CD8-positive, alpha-beta memory T cell (primary cell): ENCODE measurements at regions not wholly inside any gene's neighbourhood (a gene's known extent, or its start where the extent isn't known, plus 50 kb on each side); places are given as distances from the start of the nearest gene placed in this dataset.

Experiments
- CTCF ChIA-PET: fragments of 350-600 bp; sonication (Branson Sonifier 250); formaldehyde crosslinking; loops from one replicate; lab custom pipeline; 2021; ENCODE audit warnings: antibody characterized with exemption; lab: Charles Lee
- POLR2A ChIA-PET: fragments of 350-600 bp; sonication (Branson Sonifier 250); formaldehyde crosslinking; loops from one replicate; lab custom pipeline; 2021; ENCODE audit warnings: antibody characterized with exemption; lab: Charles Lee
- DNase-seq, 5 donors: peaks; one replicate each; pipeline versions ENCODE4 v3.0.0 to v3.0.0-alpha.2; 2020 to 2022; ENCODE audit warnings: mixed read lengths in 1 of 5
- H3K27ac ChIP-seq: one replicate; pipeline ENCODE4 v1.7.0; 2013; ENCODE audit warnings: low read depth, mild to moderate bottlenecking, low read length, moderate library complexity
- H3K27me3 ChIP-seq: 2 replicates; pipeline ENCODE4 v1.7.0; 2013; ENCODE audit warnings: low read length, mild to moderate bottlenecking; ENCODE audit not compliant: insufficient read depth, poor library complexity, severe bottlenecking
- H3K36me3 ChIP-seq: 2 replicates; pipeline ENCODE4 v1.7.0; 2013; ENCODE audit warnings: mild to moderate bottlenecking, low read length, moderate library complexity; ENCODE audit not compliant: insufficient read depth
- H3K4me1 ChIP-seq: 2 replicates; pipeline ENCODE4 v1.7.0; 2013; ENCODE audit warnings: mild to moderate bottlenecking, low read length, moderate library complexity; ENCODE audit not compliant: insufficient read depth
- H3K4me3 ChIP-seq: 2 replicates; pipeline ENCODE4 v1.7.0; 2013; ENCODE audit warnings: mild to moderate bottlenecking, low read length
- H3K9me3 ChIP-seq: 2 replicates; pipeline ENCODE4 v1.7.0; 2013; ENCODE audit warnings: mild to moderate bottlenecking, low read length
- H3K27ac Mint-ChIP-seq, 8 donors: one replicate each; pipeline ENCODE4 v1.8.0; 2020 to 2021; ENCODE audit warnings: mixed read lengths in 8 of 8, mild to moderate bottlenecking in 6 of 8, inconsistent platforms in 3 of 8, moderate library complexity in 3 of 8
- H3K27me3 Mint-ChIP-seq, 2 donors: one replicate each; pipeline ENCODE4 v1.8.0; 2020 to 2021; ENCODE audit warnings: mixed read lengths in 2 of 2, mild to moderate bottlenecking in 1 of 2, moderate library complexity in 1 of 2
- H3K36me3 Mint-ChIP-seq, 3 donors: one replicate each; pipeline ENCODE4 v1.8.0; 2020 to 2021; ENCODE audit warnings: mixed read lengths in 3 of 3, inconsistent platforms in 1 of 3, mild to moderate bottlenecking in 1 of 3
- H3K4me1 Mint-ChIP-seq, 3 donors: one replicate each; pipeline ENCODE4 v1.8.0; 2020 to 2021; ENCODE audit warnings: mixed read lengths in 3 of 3, inconsistent platforms in 1 of 3, mild to moderate bottlenecking in 1 of 3
- H3K4me3 Mint-ChIP-seq, 7 donors: one replicate each; pipeline ENCODE4 v1.8.0; 2020 to 2021; ENCODE audit warnings: mixed read lengths in 7 of 7, mild to moderate bottlenecking in 6 of 7, moderate library complexity in 4 of 7, inconsistent platforms in 2 of 7
- H3K9me3 Mint-ChIP-seq, 5 donors: one replicate each; pipeline ENCODE4 v1.8.0; 2020 to 2022; ENCODE audit warnings: mixed read lengths in 5 of 5, mild to moderate bottlenecking in 3 of 5, moderate library complexity in 2 of 5, inconsistent platforms in 1 of 5

DNA sequence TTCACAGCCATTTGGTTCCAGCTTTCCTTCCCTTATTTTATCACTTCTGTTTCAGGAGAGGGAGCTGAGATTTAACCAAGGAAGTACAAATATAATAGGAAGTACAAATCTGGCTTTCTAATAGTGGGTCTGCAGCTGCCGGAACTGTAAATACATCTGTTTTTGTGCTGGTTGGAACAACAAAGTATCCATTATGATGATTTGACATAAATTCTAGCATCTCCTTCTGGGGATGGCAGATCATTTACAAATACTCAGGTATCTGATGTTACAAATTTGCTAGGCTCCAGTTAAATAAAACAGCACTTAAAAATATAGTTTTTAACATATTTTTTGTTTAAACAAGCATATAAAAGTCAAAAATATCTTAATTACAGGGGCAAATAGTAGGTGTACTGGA, 131.3 kb upstream of the SMIM21 start:
- Histone ChIP-seq H3K27me3 (no peaks in the 10 kb centered on the region), H3K4me1 (no peaks in the 10 kb centered on the region), H3K9me3 (no peaks in the 10 kb centered on the region), H3K27ac (no peak overlapping the region), H3K4me3 (no peak overlapping the region), H3K36me3 (no peaks in the 10 kb centered on the region)
- Mint-ChIP-seq H3K36me3 (no peaks in the 10 kb centered on the region), H3K4me1 (no peaks in the 10 kb centered on the region), H3K9me3 (no peaks in the 10 kb centered on the region), H3K27me3 (peaks cover 0 to 5% of the 10 kb centered on the region in 2 donors), H3K4me3 (no peak overlapping the region), H3K27ac (no peak overlapping the region)
- ChIA-PET CTCF (no interaction called here), POLR2A (no interaction called here)
- no peak for DNase-seq

DNA sequence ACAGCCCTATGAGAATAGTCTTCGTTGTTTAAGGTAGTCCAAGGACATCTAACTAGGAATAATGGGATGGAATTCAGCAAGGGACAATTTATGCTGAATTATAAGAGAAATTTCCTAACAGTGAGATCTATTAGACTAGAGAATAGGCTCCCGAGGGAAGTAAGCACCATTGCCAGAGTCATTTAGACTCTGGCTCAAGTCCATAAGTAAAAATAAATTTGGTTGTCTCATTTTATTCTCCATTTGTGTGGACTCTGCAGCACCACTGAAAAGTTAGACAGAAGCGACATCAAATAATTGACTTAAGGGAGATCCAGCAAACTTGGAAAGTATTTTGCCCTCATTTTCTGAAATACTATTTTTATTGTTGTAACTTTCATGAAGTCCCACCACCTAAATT, 129.3 kb upstream of the SMIM21 start:
- Histone ChIP-seq H3K36me3 (no peaks in the 10 kb centered on the region), H3K4me3 (no peak overlapping the region), H3K4me1 (no peaks in the 10 kb centered on the region), H3K9me3 (no peaks in the 10 kb centered on the region), H3K27ac (no peak overlapping the region), H3K27me3 (no peaks in the 10 kb centered on the region)
- H3K4me1 Mint-ChIP-seq: no peaks in the 10 kb centered on the region
- no peaks in the 10 kb centered on the region for H3K9me3 Mint-ChIP-seq
- CTCF ChIA-PET: no interaction called here
- H3K4me3 Mint-ChIP-seq: no peak overlapping the region
- H3K27ac Mint-ChIP-seq: no peak overlapping the region
- POLR2A ChIA-PET: no interaction called here
- H3K36me3 Mint-ChIP-seq: no peaks in the 10 kb centered on the region
- peaks cover 3 to 5% of the 10 kb centered on the region in 2 donors for H3K27me3 Mint-ChIP-seq
- DNase-seq: no peak

DNA sequence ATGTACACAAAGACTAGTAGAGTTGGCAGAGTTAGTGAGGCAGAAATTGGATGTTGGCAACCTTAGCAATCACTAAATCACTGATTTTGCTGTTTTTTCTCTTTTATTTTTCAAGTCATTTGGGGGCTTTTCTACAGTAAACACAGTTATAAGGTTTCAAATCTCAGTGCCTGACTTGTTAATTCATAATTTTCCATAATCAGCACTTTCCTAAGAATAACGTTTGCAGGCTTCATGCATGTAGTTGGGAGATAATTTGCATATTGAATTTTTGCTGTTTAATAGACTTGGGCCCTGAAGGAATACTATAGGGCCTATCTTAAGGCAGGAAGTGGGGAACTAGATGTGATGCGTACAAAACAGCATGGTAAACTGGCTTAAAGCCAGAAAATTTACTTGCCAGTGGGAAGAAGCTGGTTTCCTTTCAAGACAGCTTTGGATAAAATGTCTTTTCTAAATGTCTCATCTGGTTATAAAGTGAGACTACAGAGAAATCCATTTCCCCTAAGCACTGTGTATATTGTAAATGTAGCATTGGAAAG, 127.2 kb upstream of the SMIM21 start:
- Histone ChIP-seq H3K27me3 (no peaks in the 10 kb centered on the region), H3K9me3 (no peaks in the 10 kb centered on the region), H3K4me1 (no peaks in the 10 kb centered on the region), H3K36me3 (no peaks in the 10 kb centered on the region), H3K27ac (no peak overlapping the region), H3K4me3 (no peak overlapping the region)
- Mint-ChIP-seq H3K36me3 (no peaks in the 10 kb centered on the region), H3K9me3 (no peaks in the 10 kb centered on the region), H3K27me3 (peaks cover 10 to 16% of the 10 kb centered on the region in 2 donors), H3K4me3 (no peak overlapping the region), H3K4me1 (no peaks in the 10 kb centered on the region), H3K27ac (no peak overlapping the region)
- CTCF ChIA-PET: no interaction called here
- POLR2A ChIA-PET: no interaction called here
- DNase-seq: no peak

DNA sequence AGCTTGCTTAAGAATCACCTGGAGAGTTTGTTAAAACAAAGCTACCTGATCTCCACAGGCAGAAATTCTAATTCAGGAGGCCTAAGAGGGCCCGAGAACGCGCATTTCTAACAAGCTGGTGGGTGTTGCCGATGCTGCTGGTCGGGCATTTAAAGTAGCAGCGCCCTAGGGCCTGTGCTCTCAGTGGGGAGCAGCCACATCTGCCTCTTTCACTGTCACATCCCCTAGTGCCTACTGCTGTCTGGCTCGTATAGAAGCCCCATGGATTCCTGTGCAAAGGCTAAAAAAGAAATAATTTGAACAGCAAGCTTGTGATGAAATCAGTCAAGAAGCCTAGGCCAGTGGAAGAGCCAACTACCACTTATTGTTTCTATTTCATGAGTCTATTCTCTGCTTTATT, 126.7 kb upstream of the SMIM21 start:
- no peaks in the 10 kb centered on the region for H3K4me1 ChIP-seq
- Mint-ChIP-seq H3K4me3 (no peak overlapping the region), H3K27ac (no peak overlapping the region), H3K27me3 (peaks cover 9 to 21% of the 10 kb centered on the region in 2 donors), H3K4me1 (no peaks in the 10 kb centered on the region), H3K9me3 (peaks cover 0 to 2% (median 0%) of the 10 kb centered on the region in 5 donors), H3K36me3 (no peaks in the 10 kb centered on the region)
- H3K27ac ChIP-seq: no peak overlapping the region
- no peak overlapping the region for H3K4me3 ChIP-seq
- CTCF ChIA-PET: no interaction called here
- POLR2A ChIA-PET: no interaction called here
- no peak for DNase-seq
- H3K27me3 ChIP-seq: no peaks in the 10 kb centered on the region
- H3K36me3 ChIP-seq: no peaks in the 10 kb centered on the region
- H3K9me3 ChIP-seq: no peaks in the 10 kb centered on the region

DNA sequence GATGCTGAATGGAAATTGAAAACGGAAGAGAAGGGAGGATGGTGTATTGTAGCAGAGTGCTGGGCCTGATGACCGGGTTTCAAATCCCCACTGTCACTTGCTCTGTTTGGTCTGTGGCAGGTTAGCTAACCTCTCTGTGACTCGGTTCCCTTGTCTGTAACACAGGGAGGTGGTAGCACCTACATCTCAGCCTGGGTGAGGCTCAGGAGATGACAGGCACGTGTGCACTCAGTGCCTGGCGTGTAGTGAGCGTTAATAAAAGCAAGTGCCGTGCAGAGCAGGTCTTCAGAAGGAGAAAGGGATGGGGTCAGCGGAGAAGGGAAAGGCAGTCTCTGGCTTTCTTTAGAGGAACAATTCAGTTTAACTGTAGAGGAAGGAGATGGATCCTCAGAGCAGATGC, 125.5 kb upstream of the SMIM21 start:
- Mint-ChIP-seq H3K27me3 (peaks cover 15 to 24% of the 10 kb centered on the region in 2 donors), H3K4me1 (no peaks in the 10 kb centered on the region), H3K4me3 (no peak overlapping the region), H3K27ac (no peak overlapping the region), H3K9me3 (peaks cover 0 to 2% (median 0%) of the 10 kb centered on the region in 5 donors), H3K36me3 (no peaks in the 10 kb centered on the region)
- no peaks in the 10 kb centered on the region for H3K36me3 ChIP-seq
- no peaks in the 10 kb centered on the region for H3K27me3 ChIP-seq
- no peaks in the 10 kb centered on the region for H3K4me1 ChIP-seq
- no peak overlapping the region for H3K4me3 ChIP-seq
- CTCF ChIA-PET: no interaction called here
- POLR2A ChIA-PET: no interaction called here
- H3K27ac ChIP-seq: no peak overlapping the region
- no peaks in the 10 kb centered on the region for H3K9me3 ChIP-seq
- no peak for DNase-seq

DNA sequence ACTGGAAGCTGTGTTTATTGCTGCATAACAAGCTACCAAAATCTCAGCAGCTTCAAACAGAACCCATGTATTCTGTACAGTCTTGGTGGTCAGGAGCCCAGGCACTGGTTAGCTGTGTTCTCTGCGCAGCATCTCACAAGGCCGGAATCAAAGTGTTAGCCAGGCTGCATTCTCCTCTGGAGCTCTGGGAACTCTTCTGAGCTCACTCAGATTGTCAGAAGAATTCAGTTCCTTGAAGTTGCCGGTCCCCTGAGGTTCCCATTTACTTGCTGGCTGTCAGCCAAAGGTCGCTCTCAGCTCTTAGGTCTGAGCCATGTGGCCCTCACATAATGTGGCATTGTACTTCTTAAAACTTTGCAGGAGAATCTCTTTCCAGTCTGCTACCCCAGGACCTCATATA, 123.6 kb upstream of the SMIM21 start:
- peaks cover 0 to 3% (median 0%) of the 10 kb centered on the region in 5 donors for H3K9me3 Mint-ChIP-seq
- no peak overlapping the region for H3K4me3 Mint-ChIP-seq
- CTCF ChIA-PET: no interaction called here
- peaks cover 18 to 24% of the 10 kb centered on the region in 2 donors for H3K27me3 Mint-ChIP-seq
- no peak overlapping the region for H3K27ac Mint-ChIP-seq
- H3K4me3 ChIP-seq: no peak overlapping the region
- no peak for DNase-seq
- no peaks in the 10 kb centered on the region for H3K27me3 ChIP-seq
- no peak overlapping the region for H3K27ac ChIP-seq
- H3K4me1 ChIP-seq: no peaks in the 10 kb centered on the region
- H3K4me1 Mint-ChIP-seq: no peaks in the 10 kb centered on the region
- POLR2A ChIA-PET: no interaction called here
- H3K36me3 ChIP-seq: no peaks in the 10 kb centered on the region
- H3K36me3 Mint-ChIP-seq: no peaks in the 10 kb centered on the region
- no peaks in the 10 kb centered on the region for H3K9me3 ChIP-seq

DNA sequence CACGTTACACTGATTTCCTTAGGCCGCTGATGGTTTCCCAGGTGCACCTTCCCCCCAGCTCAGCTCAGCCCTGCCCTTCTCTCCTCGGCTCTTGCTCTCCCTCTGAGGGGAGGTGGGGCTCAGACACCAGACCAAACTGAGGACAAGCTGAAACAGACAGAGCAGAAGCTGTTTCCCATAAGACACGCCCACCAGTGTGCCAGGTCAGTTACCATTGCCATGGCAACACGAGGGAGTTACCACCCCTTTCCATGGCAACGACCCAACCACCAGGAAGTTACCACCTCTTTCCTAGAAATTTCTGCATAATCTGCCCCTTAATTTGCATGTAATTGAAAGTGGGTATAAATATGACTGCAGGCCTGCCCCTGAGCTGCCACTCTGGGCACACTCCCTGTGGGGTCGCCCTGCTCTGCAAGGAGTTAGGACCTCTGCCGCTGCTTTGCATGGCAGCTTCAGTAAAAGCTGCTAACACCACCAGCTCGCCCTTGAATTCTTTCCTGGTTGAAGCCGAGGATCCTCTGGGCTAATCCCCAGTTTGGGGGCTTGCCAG, 120.9 kb upstream of the SMIM21 start:
- CTCF ChIA-PET: no interaction called here
- Histone ChIP-seq H3K27me3 (no peaks in the 10 kb centered on the region), H3K36me3 (no peaks in the 10 kb centered on the region), H3K27ac (no peak overlapping the region), H3K9me3 (no peaks in the 10 kb centered on the region), H3K4me1 (no peaks in the 10 kb centered on the region), H3K4me3 (no peak overlapping the region)
- DNase-seq: no peak
- Mint-ChIP-seq H3K9me3 (peaks cover 0 to 3% (median 0%) of the 10 kb centered on the region in 5 donors), H3K27me3 (peaks cover 18 to 24% of the 10 kb centered on the region in 2 donors), H3K4me3 (no peak overlapping the region), H3K36me3 (no peaks in the 10 kb centered on the region), H3K4me1 (no peaks in the 10 kb centered on the region), H3K27ac (no peak overlapping the region)
- POLR2A ChIA-PET: no interaction called here

DNA sequence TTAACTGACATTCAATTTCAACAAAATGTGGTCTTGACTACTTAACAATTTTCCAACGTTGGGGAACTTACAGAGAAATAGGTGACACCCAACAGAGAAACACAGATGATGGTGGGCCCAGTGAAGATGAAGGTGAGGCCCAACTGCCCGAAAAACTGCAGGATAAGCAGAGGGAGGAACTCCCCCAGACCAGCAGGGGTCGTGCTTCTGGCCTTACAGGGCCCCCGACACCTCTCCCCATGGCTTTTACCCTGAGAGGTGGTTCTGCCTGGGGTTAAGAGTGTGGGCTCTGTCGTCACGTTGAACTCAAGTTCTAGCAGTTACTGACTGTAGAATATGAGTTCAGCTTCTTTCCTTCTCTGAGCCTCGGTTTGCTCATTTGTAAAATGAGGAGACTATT, 119.5 kb upstream of the SMIM21 start:
- ChIA-PET POLR2A (no interaction called here), CTCF (no interaction called here)
- Mint-ChIP-seq H3K4me3 (no peak overlapping the region), H3K4me1 (no peaks in the 10 kb centered on the region), H3K27me3 (peaks cover 18 to 22% of the 10 kb centered on the region in 2 donors), H3K9me3 (peaks cover 0 to 3% (median 0%) of the 10 kb centered on the region in 5 donors), H3K36me3 (no peaks in the 10 kb centered on the region), H3K27ac (no peak overlapping the region)
- no peaks in the 10 kb centered on the region for H3K4me1 ChIP-seq
- no peak overlapping the region for H3K27ac ChIP-seq
- no peak for DNase-seq
- H3K4me3 ChIP-seq: no peak overlapping the region
- H3K27me3 ChIP-seq: no peaks in the 10 kb centered on the region
- H3K9me3 ChIP-seq: no peaks in the 10 kb centered on the region
- H3K36me3 ChIP-seq: no peaks in the 10 kb centered on the region
